Lower leg skin (tissue), 4 donors: ENCODE measurements at regions not wholly inside any gene's neighbourhood (a gene's known extent, or its start where the extent isn't known, plus 50 kb on each side); places are given as distances from the start of the nearest gene placed in this dataset.

Source experiments
- DNase-seq, 2 donors: peaks; one replicate each; pipeline ENCODE4 v3.0.0-alpha.2; 2019; ENCODE audit warnings: low spot score in 2 of 2
- H3K4me3 ChIP-seq: fragments of 200-600 bp; sonication (generic); 2 replicates; pipeline ENCODE4 v1.5.1; 2017; ENCODE audit warnings: mild to moderate bottlenecking, low read depth; ENCODE audit not compliant: poor library complexity, severe bottlenecking
- CTCF ChIP-seq, 3 donors: fragments of 450-650 bp; IDR thresholded peaks; one replicate each; pipeline ENCODE4 v1.5.1; 2016; ENCODE audit warnings: antibody characterized with exemption in 3 of 3, mild to moderate bottlenecking in 3 of 3, moderate library complexity in 2 of 3
- POLR2A ChIP-seq, 2 donors: fragments of 450-650 bp; IDR thresholded peaks; one replicate each; pipeline ENCODE4 v1.6.1; 2016 to 2017; ENCODE audit warnings: antibody characterized with exemption in 2 of 2, mild to moderate bottlenecking in 1 of 2, moderate library complexity in 1 of 2
- WGBS, 2 donors: methylation state at CpG; one replicate each; pipeline ENCODE4 v1.1.5; 2018; 5-methylcytosine and 5-hydroxymethylcytosine counted together
- intact Hi-C: fragments of 100-400 bp; cut with DNase I; formaldehyde crosslinking; loops from one replicate; pipeline ENCODE4 v1.15.0; 2023; ENCODE audit warnings: low total_unique reads

DNA sequence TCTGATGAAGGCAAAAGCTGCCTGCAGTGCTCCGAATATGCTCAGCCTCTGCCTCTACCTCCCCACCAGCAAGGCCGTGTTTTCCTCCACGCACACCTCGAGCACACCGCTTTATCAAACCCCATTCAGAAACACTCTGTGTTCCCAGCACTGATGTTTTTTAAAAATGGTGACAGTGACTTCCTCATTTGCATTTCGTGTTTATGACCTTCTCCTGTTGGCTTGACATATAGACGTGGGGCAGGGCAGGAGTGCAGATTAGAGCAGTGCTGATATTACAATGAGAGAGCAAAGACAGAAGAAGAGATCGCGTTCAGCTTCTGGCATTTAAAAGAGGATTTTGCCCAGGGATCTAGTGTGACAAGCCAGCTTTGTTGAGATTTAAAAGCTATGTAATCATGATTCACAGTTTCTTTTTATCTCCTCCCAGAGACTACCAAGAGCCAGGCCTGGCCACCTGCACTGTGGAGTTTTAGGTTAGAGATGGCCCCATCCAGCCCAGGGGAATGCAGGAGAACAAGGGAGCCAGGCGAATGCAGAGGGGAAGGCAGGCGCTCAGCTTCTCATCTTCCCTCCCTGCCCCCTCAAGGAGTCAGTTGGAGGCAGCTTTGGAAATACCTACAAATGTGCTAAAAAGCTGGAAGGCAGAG is 61.5 kb upstream of the NEDD4L start:
- H3K4me3 ChIP-seq: no peak overlapping the region
- 81 to 83% methylated on average over 11 of the region's 11 CpGs for WGBS, 2 donors
- intact Hi-C loops: no loop called here
- no peak for TF ChIP-seq POLR2A (IDR thresholded peaks at IDR 0.05)
- no peak for DNase-seq

GRCh38 chr18:57981308-57982028 is 62.6 kb upstream of the NEDD4L start:
- H3K4me3 ChIP-seq: no peak overlapping the region
- 88 to 89% methylated on average over 3 of the region's 3 CpGs for WGBS, 2 donors
- no peak for TF ChIP-seq CTCF (IDR thresholded peaks at IDR 0.05)
- no peak for TF ChIP-seq POLR2A (IDR thresholded peaks at IDR 0.05)
- no peak for DNase-seq
- intact Hi-C loops: no loop called here

DNA sequence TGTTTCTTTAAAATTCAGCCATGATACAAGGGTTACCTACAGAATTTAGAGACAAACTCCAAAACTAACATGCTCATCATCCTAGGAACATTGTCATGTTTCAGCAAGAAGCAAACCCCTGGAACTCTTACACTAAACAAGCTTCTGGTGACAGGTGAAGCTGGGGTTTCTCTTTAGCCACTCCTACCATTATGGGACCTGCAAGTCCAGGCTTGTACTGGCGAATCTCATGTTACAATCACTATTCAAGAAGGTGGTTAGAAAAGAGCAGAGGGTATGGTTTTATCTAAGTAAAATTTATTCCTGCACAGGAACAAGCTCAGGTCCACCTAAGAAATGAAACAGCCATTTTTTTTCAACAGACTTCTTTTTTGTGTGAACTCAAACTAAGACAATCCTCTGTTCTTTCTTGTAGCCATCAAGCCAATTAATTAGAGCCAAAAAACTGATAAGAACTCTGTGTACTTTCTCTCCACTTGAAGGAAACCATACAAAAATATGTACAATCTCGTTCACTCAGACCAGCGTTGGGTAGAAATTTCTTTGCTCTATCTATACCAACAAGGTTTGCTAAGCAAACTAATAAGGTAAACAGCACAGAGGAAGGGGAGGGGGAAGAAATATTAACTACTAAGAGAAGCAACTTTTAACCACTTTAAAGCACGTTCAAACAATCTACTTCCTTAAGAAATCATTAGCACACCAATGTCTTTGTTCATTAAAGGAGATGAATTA is 63.3 kb upstream of the NEDD4L start:
- no peak for DNase-seq
- TF ChIP-seq CTCF (IDR thresholded peaks at IDR 0.05) (no peak), POLR2A (IDR thresholded peaks at IDR 0.05) (no peak)
- intact Hi-C loops: no loop called here
- 54 to 70% methylated on average over 4 of the region's 4 CpGs for WGBS, 2 donors
- H3K4me3 ChIP-seq: no peak overlapping the region

- intact Hi-C loops: no loop called here
- no peak for DNase-seq
- TF ChIP-seq POLR2A (IDR thresholded peaks at IDR 0.05) (no peak), CTCF (IDR thresholded peaks at IDR 0.05) (no peak)
- H3K4me3 ChIP-seq: no peak overlapping the region
- 28 to 46% methylated on average over 2 of the region's 2 CpGs for WGBS, 2 donors
Observed at GRCh38 chr18:57976230-57976773, 67.7 kb upstream of the NEDD4L start.

DNA sequence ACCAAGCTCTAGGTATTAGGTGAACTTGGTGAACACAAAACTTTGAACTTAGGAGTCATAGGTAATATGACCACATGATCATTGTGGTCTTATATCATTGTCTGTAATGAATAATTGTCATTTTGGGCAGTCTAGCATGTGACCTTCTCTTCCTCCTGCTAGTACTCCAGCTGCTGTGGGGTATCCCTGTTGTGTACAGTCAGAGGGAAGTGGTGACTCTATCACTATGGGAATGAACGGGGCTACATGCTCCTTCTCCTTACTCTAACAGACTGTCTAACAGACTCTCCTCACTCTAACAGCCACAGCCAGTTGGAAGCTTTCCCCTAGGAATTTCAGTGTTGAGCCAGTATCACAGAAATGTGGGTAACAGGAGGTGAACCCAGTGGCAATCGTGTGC is 68.2 kb upstream of the NEDD4L start:
- H3K4me3 ChIP-seq: no peak overlapping the region
- 63 to 70% methylated on average over 2 of the region's 2 CpGs for WGBS, 2 donors
- DNase-seq: no peak
- intact Hi-C loops: no loop called here
- TF ChIP-seq POLR2A (IDR thresholded peaks at IDR 0.05): no peak
- TF ChIP-seq CTCF (IDR thresholded peaks at IDR 0.05): no peak
